ENCODE measurements at regions not wholly inside any gene's neighbourhood (a gene's known extent, or its start where the extent isn't known, plus 50 kb on each side); places are given as distances from the start of the nearest gene placed in this dataset.

GRCh38 chr20:23166563-23166962 is 80.4 kb upstream of the CD93 start:
- TF ChIP-seq ZNF148 (tag by site-specific recombination; IDR thresholded peaks at IDR 0.05; ENCODE audit: borderline replicate concordance) = no peak
- TF ChIP-seq KLF7 (tag by site-specific recombination; IDR thresholded peaks at IDR 0.05; ENCODE audit: borderline replicate concordance) = no peak
- no peak for TF ChIP-seq REST (tag by site-specific recombination; IDR thresholded peaks at IDR 0.05)
- TF ChIP-seq CTCF (tag by site-specific recombination; IDR thresholded peaks at IDR 0.05) = no peak
- no peak for TF ChIP-seq ZNF138 (tag by site-specific recombination; IDR thresholded peaks at IDR 0.05; ENCODE audit: borderline replicate concordance)
- TF ChIP-seq ZFP41 (tag by site-specific recombination; IDR thresholded peaks at IDR 0.05; ENCODE audit: borderline replicate concordance) = no peak
